ENCODE measurements at regions not wholly inside any gene's neighbourhood (a gene's known extent, or its start where the extent isn't known, plus 50 kb on each side); places are given as distances from the start of the nearest gene placed in this dataset.

- TF ChIP-seq ZNF407 (CRISPR knock-in tag; IDR thresholded peaks at IDR 0.05; ENCODE audit: not compliant biosample characterization) = no peak
- no peak for TF ChIP-seq THAP9 (CRISPR knock-in tag; IDR thresholded peaks at IDR 0.05; ENCODE audit: borderline replicate concordance)
- no peak for TF ChIP-seq ELK4 (CRISPR knock-in tag; IDR thresholded peaks at IDR 0.05; ENCODE audit: borderline replicate concordance)
- TF ChIP-seq IKZF1 (IDR thresholded peaks at IDR 0.05) = no peak
- no peak for TF ChIP-seq ZNF746 (CRISPR knock-in tag; IDR thresholded peaks at IDR 0.05)
- no peak for TF ChIP-seq TERF1 (CRISPR knock-in tag; IDR thresholded peaks at IDR 0.05)
These were observed 59.0 kb upstream of the IGFBP5 start (continued) for GRCh38 chr2:216754336-216754735.

All from HepG2 (cell line).